HG02973 (cell line): ENCODE measurements at regions not wholly inside any gene's neighbourhood (a gene's known extent, or its start where the extent isn't known, plus 50 kb on each side); places are given as distances from the start of the nearest gene placed in this dataset.

ENCODE experiments used
- ATAC-seq: cut with Tn5 transposase; IDR thresholded peaks from one replicate; pipeline ENCODE4 v1.9.1; 2021; ENCODE audit warnings: moderate library complexity; ENCODE audit not compliant: unreplicated experiment

GRCh38 chr2:185145316-185146121 is 547.2 kb downstream of the ZNF804A start:
- no peak for ATAC-seq

- ATAC-seq, result no peak
These were observed 549.0 kb downstream of the ZNF804A start for GRCh38 chr2:185147361-185147760.

GRCh38 chr2:185152186-185152585 is 553.9 kb downstream of the ZNF804A start:
- no peak for ATAC-seq

- no peak for ATAC-seq
These were observed 563.4 kb downstream of the ZNF804A start for GRCh38 chr2:185161701-185162100.

- no peak for ATAC-seq
These were observed 564.3 kb upstream of the FSIP2 start for GRCh38 chr2:185174353-185174752.

GRCh38 chr2:185179743-185180142 is 558.9 kb upstream of the FSIP2 start:
- ATAC-seq, result no peak

- ATAC-seq, result no peak
These were observed 556.7 kb upstream of the FSIP2 start for GRCh38 chr2:185181901-185182300.

GRCh38 chr2:185185044-185185443 is 553.6 kb upstream of the FSIP2 start:
- ATAC-seq, result no peak

GRCh38 chr2:185187421-185187820 is 551.2 kb upstream of the FSIP2 start:
- ATAC-seq, result no peak

- ATAC-seq, result no peak
These were observed 549.9 kb upstream of the FSIP2 start for GRCh38 chr2:185188656-185189055.

GRCh38 chr2:185201063-185201462 is 537.5 kb upstream of the FSIP2 start:
- no peak for ATAC-seq

- ATAC-seq, result no peak
These were observed 536.2 kb upstream of the FSIP2 start for GRCh38 chr2:185202381-185202780.

GRCh38 chr2:185202945-185203528 is 535.6 kb upstream of the FSIP2 start:
- ATAC-seq, result no peak

- ATAC-seq, result no peak
These were observed 530.3 kb upstream of the FSIP2 start for GRCh38 chr2:185208261-185208660.

GRCh38 chr2:185215497-185215896 is 523.1 kb upstream of the FSIP2 start:
- ATAC-seq, result peak; percentile 73

- no peak for ATAC-seq
These were observed 518.6 kb upstream of the FSIP2 start for GRCh38 chr2:185219981-185220380.

GRCh38 chr2:185222311-185222710 is 516.3 kb upstream of the FSIP2 start:
- no peak for ATAC-seq

GRCh38 chr2:185227391-185227790 is 511.2 kb upstream of the FSIP2 start:
- no peak for ATAC-seq

- ATAC-seq, result no peak
These were observed 499.1 kb upstream of the FSIP2 start for GRCh38 chr2:185239491-185239890.

GRCh38 chr2:185240796-185241195 is 497.8 kb upstream of the FSIP2 start:
- ATAC-seq, result no peak

- ATAC-seq, result no peak
These were observed 497.0 kb upstream of the FSIP2 start for GRCh38 chr2:185241556-185241955.

GRCh38 chr2:185242462-185242861 is 496.1 kb upstream of the FSIP2 start:
- ATAC-seq, result no peak

GRCh38 chr2:185245216-185245615 is 493.4 kb upstream of the FSIP2 start:
- no peak for ATAC-seq
